Neural progenitor cell (in vitro differentiated cells): ENCODE measurements at regions not wholly inside any gene's neighbourhood (a gene's known extent, or its start where the extent isn't known, plus 50 kb on each side); places are given as distances from the start of the nearest gene placed in this dataset.

Source experiments
- DNase-seq: peaks from one replicate; pipeline ENCODE4 v3.0.0-alpha.2; 2016; ENCODE audit warnings: low spot score
- H2AFZ ChIP-seq: fragments of 200-600 bp; sonication (generic); replicated peaks from 2 replicates; pipeline ENCODE4 v1.6.1; 2016; ENCODE audit warnings: antibody characterized with exemption
- H3F3A ChIP-seq: fragments of 200-600 bp; sonication (generic); 2 replicates; pipeline ENCODE4 v1.6.1; 2016; ENCODE audit warnings: antibody characterized with exemption, low read depth
- H3K27ac ChIP-seq: fragments of 200-600 bp; sonication (generic); 2 replicates; pipeline ENCODE4 v1.5.1; 2016; ENCODE audit warnings: mild to moderate bottlenecking
- H3K27me3 ChIP-seq: fragments of 200-600 bp; sonication (generic); 2 replicates; pipeline ENCODE4 v1.6.1; 2016; ENCODE audit warnings: mild to moderate bottlenecking, moderate library complexity
- H3K36me3 ChIP-seq: fragments of 200-600 bp; sonication (generic); 2 replicates; pipeline ENCODE4 v1.5.1; 2016
- H3K4me1 ChIP-seq: fragments of 200-600 bp; sonication (generic); 2 replicates; pipeline ENCODE4 v1.6.1; 2016; ENCODE audit warnings: mixed run types
- H3K4me2 ChIP-seq: fragments of 200-600 bp; sonication (generic); 2 replicates; pipeline ENCODE4 v1.6.1; 2016
- H3K4me3 ChIP-seq: fragments of 200-600 bp; sonication (generic); 2 replicates; pipeline ENCODE4 v1.5.1; 2016
- H3K79me2 ChIP-seq: fragments of 200-600 bp; sonication (generic); 2 replicates; pipeline ENCODE4 v1.6.1; 2016; ENCODE audit warnings: low read depth
- H3K9ac ChIP-seq: fragments of 200-600 bp; sonication (generic); 2 replicates; pipeline ENCODE4 v1.6.1; 2016
- H3K9me3 ChIP-seq: fragments of 200-600 bp; sonication (generic); 2 replicates; pipeline ENCODE4 v1.5.1; 2016; ENCODE audit warnings: low read depth
- H4K20me1 ChIP-seq: fragments of 200-600 bp; sonication (generic); 2 replicates; pipeline ENCODE4 v1.6.1; 2016; ENCODE audit warnings: low read depth
- H3K27ac Mint-ChIP-seq: 3 replicates; pipeline ENCODE4 v1.8.0; 2021; ENCODE audit warnings: mixed read lengths
- H3K27me3 Mint-ChIP-seq: 2 replicates; pipeline ENCODE4 v1.8.0; 2022; ENCODE audit warnings: low read depth, mild to moderate bottlenecking, inconsistent platforms, moderate library complexity, mixed read lengths; ENCODE audit not compliant: insufficient read depth
- H3K36me3 Mint-ChIP-seq: 3 replicates; pipeline ENCODE4 v1.8.0; 2021; ENCODE audit warnings: mixed read lengths
- H3K4me1 Mint-ChIP-seq: 3 replicates; pipeline ENCODE4 v1.8.0; 2021; ENCODE audit warnings: mixed read lengths
- H3K4me3 Mint-ChIP-seq: 3 replicates; pipeline ENCODE4 v1.8.0; 2021; ENCODE audit warnings: mild to moderate bottlenecking, moderate library complexity, mixed read lengths
- H3K9me3 Mint-ChIP-seq: 3 replicates; pipeline ENCODE4 v1.8.0; 2020; ENCODE audit warnings: mixed read lengths
- EZH2 ChIP-seq: fragments of 200-600 bp; sonication (generic); IDR thresholded peaks from 2 replicates; pipeline ENCODE4 v1.6.1; 2017; ENCODE audit warnings: antibody characterized with exemption, mild to moderate bottlenecking, moderate library complexity
- EZH2phosphoT487 ChIP-seq: fragments of 200-600 bp; sonication (generic); IDR thresholded peaks from 2 replicates; pipeline ENCODE4 v1.6.1; 2017; ENCODE audit warnings: antibody characterized with exemption
- TF ChIP-seq, protein P1 (sequence below): fragments of 200-600 bp; sonication (generic); IDR thresholded peaks from 2 replicates; pipeline ENCODE4 v1.5.1; 2017; ENCODE audit warnings: antibody characterized with exemption, mild to moderate bottlenecking

DNA sequence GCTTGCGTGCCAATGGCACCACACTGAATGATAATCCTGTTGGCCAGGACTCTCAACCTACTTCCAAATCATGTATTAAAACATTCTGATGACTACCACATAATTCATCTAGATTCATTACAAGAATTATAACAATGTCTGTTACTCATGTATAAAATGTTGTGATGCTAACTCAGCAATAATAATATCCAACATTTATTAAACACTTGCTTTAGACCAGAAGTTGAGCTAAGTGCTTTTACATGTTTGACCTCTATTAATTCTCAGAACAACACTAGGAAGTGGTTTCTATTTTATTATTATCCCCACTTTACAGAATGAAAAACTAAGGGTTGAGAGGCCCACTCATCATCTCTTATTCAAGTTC is 178.4 kb downstream of the LNPK start:
- H2AFZ ChIP-seq, result no peak overlapping the region
- H3K27me3 Mint-ChIP-seq, result peaks cover 14% of the 10 kb centered on the region
- no peaks in the 10 kb centered on the region for H4K20me1 ChIP-seq
- H3K4me3 ChIP-seq, result no peak overlapping the region
- H3K27ac Mint-ChIP-seq, result no peak overlapping the region
- no peak overlapping the region for H3K4me3 Mint-ChIP-seq
- no peaks in the 10 kb centered on the region for H3K9me3 Mint-ChIP-seq
- H3K36me3 ChIP-seq, result no peaks in the 10 kb centered on the region
- H3K4me1 ChIP-seq, result peaks cover 19% of the 10 kb centered on the region
- TF ChIP-seq EZH2phosphoT487 (no peak), EZH2 (no peak)
- TF ChIP-seq, protein P1, sequence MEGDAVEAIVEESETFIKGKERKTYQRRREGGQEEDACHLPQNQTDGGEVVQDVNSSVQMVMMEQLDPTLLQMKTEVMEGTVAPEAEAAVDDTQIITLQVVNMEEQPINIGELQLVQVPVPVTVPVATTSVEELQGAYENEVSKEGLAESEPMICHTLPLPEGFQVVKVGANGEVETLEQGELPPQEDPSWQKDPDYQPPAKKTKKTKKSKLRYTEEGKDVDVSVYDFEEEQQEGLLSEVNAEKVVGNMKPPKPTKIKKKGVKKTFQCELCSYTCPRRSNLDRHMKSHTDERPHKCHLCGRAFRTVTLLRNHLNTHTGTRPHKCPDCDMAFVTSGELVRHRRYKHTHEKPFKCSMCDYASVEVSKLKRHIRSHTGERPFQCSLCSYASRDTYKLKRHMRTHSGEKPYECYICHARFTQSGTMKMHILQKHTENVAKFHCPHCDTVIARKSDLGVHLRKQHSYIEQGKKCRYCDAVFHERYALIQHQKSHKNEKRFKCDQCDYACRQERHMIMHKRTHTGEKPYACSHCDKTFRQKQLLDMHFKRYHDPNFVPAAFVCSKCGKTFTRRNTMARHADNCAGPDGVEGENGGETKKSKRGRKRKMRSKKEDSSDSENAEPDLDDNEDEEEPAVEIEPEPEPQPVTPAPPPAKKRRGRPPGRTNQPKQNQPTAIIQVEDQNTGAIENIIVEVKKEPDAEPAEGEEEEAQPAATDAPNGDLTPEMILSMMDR, result no peak
- no peaks in the 10 kb centered on the region for H3F3A ChIP-seq
- peaks cover 19% of the 10 kb centered on the region for H3K4me1 Mint-ChIP-seq
- peak overlapping the region; percentile 41 for H3K4me2 ChIP-seq
- DNase-seq, result no peak
- H3K79me2 ChIP-seq, result no peaks in the 10 kb centered on the region
- no peak overlapping the region for H3K27ac ChIP-seq
- no peaks in the 10 kb centered on the region for H3K9me3 ChIP-seq
- H3K9ac ChIP-seq, result no peak overlapping the region
- H3K27me3 ChIP-seq, result no peaks in the 10 kb centered on the region
- no peaks in the 10 kb centered on the region for H3K36me3 Mint-ChIP-seq

DNA sequence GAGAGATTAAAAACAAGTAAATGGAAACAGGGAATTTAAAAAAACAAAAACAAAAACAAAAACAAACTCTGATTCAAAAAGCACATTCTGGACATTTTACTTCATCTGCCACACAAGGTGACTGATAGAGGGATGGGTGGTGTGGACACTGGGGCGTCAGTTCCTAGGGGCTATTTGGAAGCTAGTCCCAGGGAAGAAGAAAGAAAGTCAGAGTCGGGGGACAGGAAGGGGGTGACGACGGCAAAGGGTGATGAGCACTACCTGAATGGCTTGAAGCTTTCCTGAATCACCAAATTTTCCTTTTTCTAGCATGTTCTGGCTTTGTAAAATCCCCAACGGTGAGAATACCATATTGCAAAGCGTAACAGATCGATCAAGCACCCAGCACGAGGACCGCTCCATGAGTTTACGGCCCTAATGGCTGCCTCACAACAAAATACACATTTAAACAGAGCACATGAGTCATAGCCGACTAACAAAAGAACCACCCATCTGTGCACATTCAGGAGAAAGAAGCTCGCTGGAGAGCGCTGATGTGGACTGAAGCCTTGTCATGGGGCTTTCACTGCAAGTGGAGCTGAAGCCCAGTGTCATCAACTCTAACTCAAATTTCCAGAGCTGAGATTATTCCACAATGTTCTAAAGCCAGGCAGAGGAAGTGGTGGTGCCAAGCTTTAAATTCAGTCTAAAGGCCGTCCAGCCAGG is 178.9 kb downstream of the LNPK start:
- H3K9me3 Mint-ChIP-seq, result no peaks in the 10 kb centered on the region
- H3K4me3 Mint-ChIP-seq, result no peak overlapping the region
- TF ChIP-seq, protein P1, result no peak
- TF ChIP-seq EZH2phosphoT487 (no peak), EZH2 (no peak)
- no peaks in the 10 kb centered on the region for H4K20me1 ChIP-seq
- peaks cover 19% of the 10 kb centered on the region for H3K4me1 ChIP-seq
- H3K27ac ChIP-seq, result no peak overlapping the region
- H3K27me3 ChIP-seq, result no peaks in the 10 kb centered on the region
- H3K79me2 ChIP-seq, result no peaks in the 10 kb centered on the region
- peak; percentile 30 for DNase-seq
- H3K9me3 ChIP-seq, result no peaks in the 10 kb centered on the region
- no peak overlapping the region for H2AFZ ChIP-seq
- H3K36me3 ChIP-seq, result no peaks in the 10 kb centered on the region
- peak overlapping the region; percentile 70 for H3K27ac Mint-ChIP-seq
- H3K4me2 ChIP-seq, result peak overlapping the region; percentile 41
- H3K36me3 Mint-ChIP-seq, result no peaks in the 10 kb centered on the region
- H3F3A ChIP-seq, result no peaks in the 10 kb centered on the region
- H3K27me3 Mint-ChIP-seq, result peaks cover 14% of the 10 kb centered on the region
- H3K9ac ChIP-seq, result no peak overlapping the region
- peaks cover 19% of the 10 kb centered on the region for H3K4me1 Mint-ChIP-seq
- H3K4me3 ChIP-seq, result no peak overlapping the region

DNA sequence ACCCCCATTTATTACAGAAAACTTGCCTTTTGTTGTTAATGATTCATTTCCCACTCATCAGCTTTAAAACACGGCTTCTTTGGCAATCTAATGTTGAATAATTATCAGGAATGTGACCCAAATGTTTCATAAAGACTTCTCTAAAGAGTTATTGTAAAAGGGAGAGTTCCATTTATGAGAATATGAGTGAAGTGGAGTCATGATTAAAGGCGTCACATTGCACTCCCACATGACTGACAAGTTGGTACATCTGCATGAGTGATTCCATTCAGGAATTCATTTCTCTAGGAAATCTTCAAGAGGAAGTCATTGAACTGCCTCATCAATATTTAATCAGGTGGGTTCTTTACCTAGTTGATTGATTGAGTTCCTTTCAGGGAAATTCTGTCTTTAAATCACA is 184.8 kb downstream of the LNPK start:
- Histone ChIP-seq H3K4me2 (no peak overlapping the region), H3K79me2 (no peaks in the 10 kb centered on the region), H3K9me3 (peaks cover 8% of the 10 kb centered on the region), H4K20me1 (no peaks in the 10 kb centered on the region), H3K36me3 (no peaks in the 10 kb centered on the region), H3K4me1 (peaks cover 7% of the 10 kb centered on the region), H3K9ac (no peak overlapping the region), H3K27me3 (no peaks in the 10 kb centered on the region), H3K4me3 (no peak overlapping the region), H3F3A (no peaks in the 10 kb centered on the region), H3K27ac (no peak overlapping the region), H2AFZ (no peak overlapping the region)
- TF ChIP-seq, protein P1, result no peak
- TF ChIP-seq EZH2phosphoT487 (no peak), EZH2 (no peak)
- DNase-seq, result no peak
- no peak overlapping the region for H3K4me3 Mint-ChIP-seq
- H3K27ac Mint-ChIP-seq, result no peak overlapping the region
- peaks cover 7% of the 10 kb centered on the region for H3K27me3 Mint-ChIP-seq
- H3K4me1 Mint-ChIP-seq, result peaks cover 6% of the 10 kb centered on the region
- H3K9me3 Mint-ChIP-seq, result peaks cover 21% of the 10 kb centered on the region
- peaks cover 3% of the 10 kb centered on the region for H3K36me3 Mint-ChIP-seq
